ENCODE measurements at regions not wholly inside any gene's neighbourhood (a gene's known extent, or its start where the extent isn't known, plus 50 kb on each side); places are given as distances from the start of the nearest gene placed in this dataset.

- Histone ChIP-seq H2BK5ac (ENCODE audit: low read length) (no peak overlapping the region), H3K4ac (ENCODE audit: low read length) (no peak overlapping the region), H2BK12ac (ENCODE audit: low read length) (no peak overlapping the region), H3K27ac (replicated peaks; ENCODE audit: low read length) (no peak overlapping the region), H2AK5ac (ENCODE audit: low read depth, low read length) (no peak overlapping the region), H3K4me3 (ENCODE audit: low read length in 2 of 2) (no peak overlapping the region), H3K4me1 (ENCODE audit: control insufficient read depth in 2 of 2, insufficient read depth in 1 of 2, low read depth in 1 of 2, low read length in 2 of 2) (peaks cover 0 to 7% of the 10 kb centered on the region in 2 donors), H3K9me3 (replicated peaks in 1 of 2; ENCODE audit: control insufficient read depth in 2 of 2, insufficient read depth in 1 of 2, low read depth in 1 of 2, low read length in 2 of 2) (no peaks in the 10 kb centered on the region), H3K18ac (ENCODE audit: low read length) (no peak overlapping the region), H3K27me3 (ENCODE audit: control insufficient read depth in 3 of 3, insufficient read depth in 3 of 3, low read depth in 1 of 3, low read length in 3 of 3) (no peaks in the 10 kb centered on the region), H2BK15ac (ENCODE audit: low read length) (no peak overlapping the region), H3K4me2 (ENCODE audit: insufficient read depth, low read length, poor library complexity, severe bottlenecking) (no peak overlapping the region), H3K79me1 (ENCODE audit: low read depth, low read length) (no peaks in the 10 kb centered on the region), H3K36me3 (replicated peaks in 1 of 2; ENCODE audit: control insufficient read depth in 2 of 2, insufficient read depth in 2 of 2, low read length in 2 of 2) (no peaks in the 10 kb centered on the region), H4K8ac (ENCODE audit: low read depth, low read length) (no peak overlapping the region), H3K23ac (ENCODE audit: low read depth, low read length, poor library complexity) (no peak overlapping the region), H4K91ac (ENCODE audit: low read depth, low read length, poor library complexity) (no peak overlapping the region), H3K9ac (ENCODE audit: low read depth, low read length, poor library complexity) (no peak overlapping the region), H2BK120ac (ENCODE audit: low read depth, low read length) (no peak overlapping the region), H2AFZ (ENCODE audit: low read length) (no peak overlapping the region), H3K14ac (ENCODE audit: low read length) (no peak overlapping the region)
- WGBS, 2 donors (ENCODE audit: extremely low coverage in 2 of 2, insufficient read length in 2 of 2, insufficient replicate concordance in 1 of 2): no CpG with 5 or more reads among the region's 4 CpGs
- DNase-seq (ENCODE audit: low spot score): no peak
Observed at GRCh38 chr7:49397750-49398149, 375.7 kb upstream of the VWC2 start.

GRCh38 chr7:49398236-49398635 lies 375.2 kb upstream of the VWC2 start:
- H3K79me1 ChIP-seq (ENCODE audit: low read depth, low read length): no peaks in the 10 kb centered on the region

GRCh38 chr7:49398746-49399145 lies 374.7 kb upstream of the VWC2 start:
- H2BK12ac ChIP-seq (ENCODE audit: low read length): no peak overlapping the region
- no peak overlapping the region for H3K14ac ChIP-seq (ENCODE audit: low read length)
- H2AK5ac ChIP-seq (ENCODE audit: low read depth, low read length): no peak overlapping the region
- H3K4me1 ChIP-seq (ENCODE audit: control insufficient read depth in 2 of 2, insufficient read depth in 1 of 2, low read depth in 1 of 2, low read length in 2 of 2): peaks cover 0 to 7% of the 10 kb centered on the region in 2 donors
- no peaks in the 10 kb centered on the region for H3K27me3 ChIP-seq (ENCODE audit: control insufficient read depth in 3 of 3, insufficient read depth in 3 of 3, low read depth in 1 of 3, low read length in 3 of 3)
- no peak overlapping the region for H3K27ac ChIP-seq (replicated peaks; ENCODE audit: low read length)
- no peak overlapping the region for H3K23ac ChIP-seq (ENCODE audit: low read depth, low read length, poor library complexity)
- H3K79me1 ChIP-seq (ENCODE audit: low read depth, low read length): no peaks in the 10 kb centered on the region
- no peak overlapping the region for H4K8ac ChIP-seq (ENCODE audit: low read depth, low read length)
- no peak overlapping the region for H2BK120ac ChIP-seq (ENCODE audit: low read depth, low read length)
- DNase-seq (ENCODE audit: low spot score): no peak
- no peak overlapping the region for H2BK5ac ChIP-seq (ENCODE audit: low read length)
- H3K9ac ChIP-seq (ENCODE audit: low read depth, low read length, poor library complexity): no peak overlapping the region
- WGBS, 2 donors (ENCODE audit: extremely low coverage in 2 of 2, insufficient read length in 2 of 2, insufficient replicate concordance in 1 of 2): no CpG with 5 or more reads among the region's 3 CpGs
- H4K91ac ChIP-seq (ENCODE audit: low read depth, low read length, poor library complexity): no peak overlapping the region
- H3K18ac ChIP-seq (ENCODE audit: low read length): no peak overlapping the region
- no peak overlapping the region for H2AFZ ChIP-seq (ENCODE audit: low read length)
- H3K36me3 ChIP-seq (replicated peaks in 1 of 2; ENCODE audit: control insufficient read depth in 2 of 2, insufficient read depth in 2 of 2, low read length in 2 of 2): no peaks in the 10 kb centered on the region
- H3K4me2 ChIP-seq (ENCODE audit: insufficient read depth, low read length, poor library complexity, severe bottlenecking): no peak overlapping the region
- H3K4ac ChIP-seq (ENCODE audit: low read length): no peak overlapping the region
- H3K4me3 ChIP-seq (ENCODE audit: low read length in 2 of 2): no peak overlapping the region
- H3K9me3 ChIP-seq (replicated peaks in 1 of 2; ENCODE audit: control insufficient read depth in 2 of 2, insufficient read depth in 1 of 2, low read depth in 1 of 2, low read length in 2 of 2): no peaks in the 10 kb centered on the region
- H2BK15ac ChIP-seq (ENCODE audit: low read length): no peak overlapping the region

More at GRCh38 chr7:49398236-49398635, 375.2 kb upstream of the VWC2 start:
- H4K8ac ChIP-seq (ENCODE audit: low read depth, low read length): no peak overlapping the region
- WGBS, 2 donors (ENCODE audit: extremely low coverage in 2 of 2, insufficient read length in 2 of 2, insufficient replicate concordance in 1 of 2): no CpG with 5 or more reads among the region's 5 CpGs
- H4K91ac ChIP-seq (ENCODE audit: low read depth, low read length, poor library complexity): no peak overlapping the region
- peaks cover 0 to 7% of the 10 kb centered on the region in 2 donors for H3K4me1 ChIP-seq (ENCODE audit: control insufficient read depth in 2 of 2, insufficient read depth in 1 of 2, low read depth in 1 of 2, low read length in 2 of 2)
- no peak overlapping the region for H3K23ac ChIP-seq (ENCODE audit: low read depth, low read length, poor library complexity)
- no peak overlapping the region for H2AK5ac ChIP-seq (ENCODE audit: low read depth, low read length)
- DNase-seq (ENCODE audit: low spot score): no peak
- H3K36me3 ChIP-seq (replicated peaks in 1 of 2; ENCODE audit: control insufficient read depth in 2 of 2, insufficient read depth in 2 of 2, low read length in 2 of 2): no peaks in the 10 kb centered on the region
- H2AFZ ChIP-seq (ENCODE audit: low read length): no peak overlapping the region
- H2BK120ac ChIP-seq (ENCODE audit: low read depth, low read length): no peak overlapping the region
- H2BK12ac ChIP-seq (ENCODE audit: low read length): no peak overlapping the region
- no peak overlapping the region for H3K27ac ChIP-seq (replicated peaks; ENCODE audit: low read length)
- no peak overlapping the region for H3K14ac ChIP-seq (ENCODE audit: low read length)
- H3K4me3 ChIP-seq (ENCODE audit: low read length in 2 of 2): no peak overlapping the region
- H3K4me2 ChIP-seq (ENCODE audit: insufficient read depth, low read length, poor library complexity, severe bottlenecking): no peak overlapping the region
- H3K9me3 ChIP-seq (replicated peaks in 1 of 2; ENCODE audit: control insufficient read depth in 2 of 2, insufficient read depth in 1 of 2, low read depth in 1 of 2, low read length in 2 of 2): no peaks in the 10 kb centered on the region
- H3K4ac ChIP-seq (ENCODE audit: low read length): no peak overlapping the region
- no peaks in the 10 kb centered on the region for H3K27me3 ChIP-seq (ENCODE audit: control insufficient read depth in 3 of 3, insufficient read depth in 3 of 3, low read depth in 1 of 3, low read length in 3 of 3)
- H2BK5ac ChIP-seq (ENCODE audit: low read length): no peak overlapping the region
- H3K18ac ChIP-seq (ENCODE audit: low read length): no peak overlapping the region
- H2BK15ac ChIP-seq (ENCODE audit: low read length): no peak overlapping the region
- no peak overlapping the region for H3K9ac ChIP-seq (ENCODE audit: low read depth, low read length, poor library complexity)

- Histone ChIP-seq H3K4me3 (ENCODE audit: low read length in 2 of 2) (no peak overlapping the region), H2BK120ac (ENCODE audit: low read depth, low read length) (no peak overlapping the region), H4K91ac (ENCODE audit: low read depth, low read length, poor library complexity) (no peak overlapping the region), H3K36me3 (replicated peaks in 1 of 2; ENCODE audit: control insufficient read depth in 2 of 2, insufficient read depth in 2 of 2, low read length in 2 of 2) (no peaks in the 10 kb centered on the region), H3K27ac (replicated peaks; ENCODE audit: low read length) (no peak overlapping the region), H2AFZ (ENCODE audit: low read length) (peak overlapping the region; percentile 17), H3K79me1 (ENCODE audit: low read depth, low read length) (no peaks in the 10 kb centered on the region), H2BK12ac (ENCODE audit: low read length) (no peak overlapping the region), H3K27me3 (ENCODE audit: control insufficient read depth in 3 of 3, insufficient read depth in 3 of 3, low read depth in 1 of 3, low read length in 3 of 3) (no peaks in the 10 kb centered on the region), H3K9ac (ENCODE audit: low read depth, low read length, poor library complexity) (no peak overlapping the region), H2AK5ac (ENCODE audit: low read depth, low read length) (no peak overlapping the region), H2BK15ac (ENCODE audit: low read length) (no peak overlapping the region), H2BK5ac (ENCODE audit: low read length) (no peak overlapping the region), H4K8ac (ENCODE audit: low read depth, low read length) (no peak overlapping the region), H3K4me2 (ENCODE audit: insufficient read depth, low read length, poor library complexity, severe bottlenecking) (no peak overlapping the region), H3K18ac (ENCODE audit: low read length) (no peak overlapping the region), H3K9me3 (replicated peaks in 1 of 2; ENCODE audit: control insufficient read depth in 2 of 2, insufficient read depth in 1 of 2, low read depth in 1 of 2, low read length in 2 of 2) (no peaks in the 10 kb centered on the region), H3K14ac (ENCODE audit: low read length) (no peak overlapping the region), H3K4ac (ENCODE audit: low read length) (no peak overlapping the region), H3K4me1 (ENCODE audit: control insufficient read depth in 2 of 2, insufficient read depth in 1 of 2, low read depth in 1 of 2, low read length in 2 of 2) (peaks cover 0 to 7% of the 10 kb centered on the region in 2 donors), H3K23ac (ENCODE audit: low read depth, low read length, poor library complexity) (no peak overlapping the region)
- WGBS, 2 donors (ENCODE audit: extremely low coverage in 2 of 2, insufficient read length in 2 of 2, insufficient replicate concordance in 1 of 2): no CpG with 5 or more reads among the region's 4 CpGs
- DNase-seq (ENCODE audit: low spot score): no peak
Observed at GRCh38 chr7:49400891-49401550, 372.4 kb upstream of the VWC2 start.

Measured in neuronal stem cell (in vitro differentiated cells).